HG03064 (cell line): ENCODE measurements at regions not wholly inside any gene's neighbourhood (a gene's known extent, or its start where the extent isn't known, plus 50 kb on each side); places are given as distances from the start of the nearest gene placed in this dataset.
A peak's percentile ranks its signal among the peaks of the same experiment; 100 is the strongest.

Experiments
- ATAC-seq: cut with Tn5 transposase; IDR thresholded peaks from one replicate; pipeline ENCODE4 v1.9.1; 2021; ENCODE audit warnings: low read depth; ENCODE audit not compliant: unreplicated experiment

- ATAC-seq, result no peak
These were observed 178.0 kb downstream of the CEMIP2 start for GRCh38 chr9:71590362-71590761.

GRCh38 chr9:71589612-71590011, 178.7 kb downstream of the CEMIP2 start:
- ATAC-seq, result no peak

DNA sequence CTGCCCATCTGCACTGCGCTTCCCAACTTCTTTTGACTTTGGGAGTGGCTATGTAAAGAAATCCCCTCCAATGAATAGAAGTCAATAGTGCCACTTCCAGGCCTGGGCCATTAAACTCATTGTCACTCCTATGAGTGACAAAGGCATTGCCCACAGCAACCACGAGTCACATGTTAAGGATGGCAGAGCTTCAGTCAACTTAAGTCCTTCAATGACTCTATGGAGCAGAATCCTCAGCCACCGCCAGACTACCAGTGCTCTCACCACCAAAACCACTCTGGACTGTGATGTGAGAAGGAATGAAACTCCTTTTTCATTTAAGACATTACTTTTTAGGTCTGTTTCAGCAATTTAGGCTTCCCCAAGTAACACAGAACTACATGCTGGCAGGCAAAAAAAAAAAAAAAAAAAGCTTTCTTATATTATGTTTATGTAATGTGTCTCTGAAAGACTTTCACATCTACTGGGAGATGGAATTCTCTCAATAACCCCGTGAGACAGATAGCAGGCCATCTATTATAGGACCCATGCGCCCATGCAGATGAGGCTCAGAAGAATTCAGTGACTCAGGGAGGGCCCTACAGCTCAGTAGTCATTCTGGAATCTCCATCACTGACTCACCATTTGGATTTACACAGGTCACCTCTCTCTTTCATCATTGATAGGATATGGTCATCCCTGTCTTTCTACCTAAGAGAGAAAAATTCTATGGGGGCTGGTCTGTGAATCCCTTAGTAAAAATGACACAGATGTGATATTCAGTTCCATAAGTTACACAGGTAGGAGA, 180.5 kb downstream of the CEMIP2 start:
- ATAC-seq, result no peak

DNA sequence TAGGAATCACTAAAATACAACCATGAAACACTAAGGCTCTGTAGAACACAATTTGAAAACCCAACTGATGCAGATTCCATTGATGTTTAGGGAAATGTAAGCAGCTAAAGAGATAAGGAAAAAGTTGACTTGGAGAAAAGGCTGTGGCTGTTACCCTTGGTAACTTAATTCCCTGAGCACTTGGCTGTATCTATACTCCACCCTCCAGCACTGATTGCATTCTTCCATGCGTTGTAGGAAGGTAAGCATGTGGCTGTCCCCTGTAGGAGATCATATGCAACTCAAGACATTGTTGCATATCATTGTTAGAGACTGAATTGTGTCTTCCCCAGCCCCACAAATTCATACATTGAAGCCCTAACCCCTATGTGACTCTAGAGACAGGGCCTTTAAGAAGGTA, 184.5 kb downstream of the CEMIP2 start:
- no peak for ATAC-seq

GRCh38 chr9:71582347-71582746, 186.0 kb downstream of the CEMIP2 start:
- ATAC-seq, result no peak

GRCh38 chr9:71581101-71581500, 187.2 kb downstream of the CEMIP2 start:
- ATAC-seq, result no peak

DNA sequence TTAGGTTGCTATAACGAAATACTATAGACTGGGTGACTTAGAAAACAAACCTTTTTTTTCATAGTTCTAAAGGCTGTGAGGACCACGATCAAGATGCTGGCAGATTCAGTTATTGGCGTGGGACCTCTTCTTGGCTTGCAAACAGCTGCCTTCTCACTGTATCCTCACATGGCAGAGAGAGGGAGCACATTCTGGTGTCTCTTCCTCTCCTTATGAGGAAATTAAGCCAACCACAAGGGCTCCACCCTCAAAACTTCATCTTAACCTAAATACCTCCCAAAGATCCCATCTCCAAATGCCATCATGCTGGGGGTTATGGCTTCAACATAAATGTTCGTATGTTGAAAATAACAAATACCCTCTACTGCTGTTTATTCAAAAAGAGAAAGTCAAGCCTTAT, 197.1 kb downstream of the CEMIP2 start:
- no peak for ATAC-seq

DNA sequence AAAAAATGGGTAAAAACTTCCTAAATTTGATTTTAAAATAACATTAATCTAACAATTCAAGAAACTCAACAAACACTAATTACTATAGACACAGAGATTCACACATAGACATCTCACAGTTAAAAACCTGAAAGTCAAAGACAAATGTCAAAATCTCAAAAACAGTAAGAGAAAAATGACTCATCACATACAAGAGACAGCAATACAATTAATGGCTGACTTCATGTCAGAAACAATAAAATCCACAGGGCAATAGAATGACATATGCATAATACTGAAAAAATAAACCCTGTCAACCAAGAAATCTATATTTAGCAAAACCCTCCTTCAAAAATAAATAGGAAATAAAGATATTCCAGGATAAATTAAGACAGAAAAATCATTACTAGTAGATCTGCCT, 200.4 kb downstream of the CEMIP2 start:
- no peak for ATAC-seq

DNA sequence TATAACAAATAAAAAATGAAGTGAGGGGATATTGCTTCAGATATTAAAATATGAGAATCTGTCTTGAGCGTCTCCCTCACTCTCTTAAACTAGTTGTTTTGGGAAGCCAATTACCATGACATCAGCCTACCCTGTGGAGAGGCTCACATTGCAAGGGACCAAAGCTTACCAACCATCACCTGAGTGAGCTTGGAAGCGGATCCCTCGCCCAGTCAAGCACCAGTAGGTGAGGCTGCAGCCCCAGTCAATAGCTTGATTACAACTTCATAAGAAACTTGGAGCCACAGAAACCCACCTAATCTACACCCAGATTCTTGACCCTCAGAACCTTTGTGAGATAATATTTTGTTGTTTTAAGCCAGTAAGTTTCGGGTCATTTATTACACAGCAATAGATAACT, 206.2 kb downstream of the CEMIP2 start:
- no peak for ATAC-seq

DNA sequence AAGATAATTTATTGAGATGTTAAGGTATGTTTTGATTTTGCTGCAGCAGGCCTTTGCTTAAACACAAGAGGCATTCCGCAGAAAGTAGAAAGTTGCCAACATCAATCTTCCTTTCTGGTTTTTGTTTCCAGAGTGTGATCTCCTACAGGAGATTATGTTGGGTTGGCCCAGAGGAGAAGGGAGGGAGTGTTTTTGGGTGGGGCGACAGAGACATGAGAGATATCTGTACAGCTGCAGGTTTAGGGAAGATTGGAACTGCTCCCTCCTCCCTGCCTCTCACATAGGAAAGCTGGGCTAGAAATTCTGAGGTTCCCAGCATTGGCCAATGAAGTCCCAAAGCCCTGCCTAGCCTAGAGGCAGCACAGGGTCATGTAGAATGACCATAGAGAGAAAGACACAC, 211.0 kb downstream of the CEMIP2 start:
- ATAC-seq, result no peak

DNA sequence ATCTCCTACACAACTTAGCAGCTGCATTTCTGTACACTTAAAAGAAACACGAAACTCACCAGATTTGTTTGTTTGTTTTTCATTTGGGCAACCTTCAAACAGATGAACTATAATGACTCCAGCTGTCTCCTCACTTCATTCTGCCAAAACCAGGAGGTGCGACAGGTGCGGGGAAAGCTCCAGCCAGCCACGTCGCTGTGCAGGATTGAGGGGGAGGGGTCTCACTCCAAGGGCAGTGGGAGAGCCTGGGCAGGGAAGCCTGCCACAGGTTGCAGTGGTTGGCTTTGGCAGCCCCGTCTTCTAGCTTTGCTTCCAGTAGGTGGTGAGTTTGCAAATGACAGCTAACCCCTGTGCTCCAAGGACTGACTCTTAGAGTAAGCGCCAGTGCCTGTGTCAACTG, 215.8 kb downstream of the CEMIP2 start:
- ATAC-seq, result no peak

DNA sequence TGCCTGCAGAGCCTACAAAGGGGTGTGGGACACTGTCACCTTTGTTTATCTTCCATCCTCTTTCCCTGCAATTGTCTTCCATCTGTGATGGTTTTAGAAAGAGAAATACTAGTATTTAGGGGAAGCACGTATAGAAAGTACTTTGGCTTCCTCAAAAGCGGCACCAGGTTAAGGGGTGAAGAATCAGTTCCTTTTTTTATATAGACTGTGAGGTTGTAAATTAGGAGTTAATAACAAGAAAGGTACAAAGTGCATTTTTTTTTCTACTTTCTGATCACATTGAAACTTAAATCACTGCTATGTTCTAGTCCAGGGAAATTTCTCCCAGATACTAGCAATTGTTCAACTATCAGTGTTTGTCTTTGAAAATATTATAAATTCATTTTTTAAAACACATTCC, 219.3 kb downstream of the CEMIP2 start:
- peak; percentile 70 for ATAC-seq

DNA sequence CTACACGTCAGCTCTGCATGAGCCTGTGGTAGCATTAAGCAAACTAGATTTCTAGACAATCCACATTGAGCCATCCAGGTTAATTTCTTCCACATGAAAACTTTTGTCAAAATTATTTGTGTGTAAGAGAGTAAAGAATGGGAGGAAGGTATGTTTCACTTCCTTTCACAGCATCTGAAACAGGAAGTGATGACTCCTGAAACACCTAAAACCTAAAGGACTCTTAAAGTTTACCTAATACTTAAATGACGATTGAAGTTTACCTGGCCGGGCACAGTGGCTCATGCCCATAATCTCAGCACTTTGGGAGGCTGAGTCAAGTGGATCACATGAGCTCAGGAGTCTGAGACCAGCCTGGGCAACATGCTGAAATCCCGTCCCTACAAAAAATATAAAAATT, 223.8 kb downstream of the CEMIP2 start:
- no peak for ATAC-seq

- ATAC-seq, result no peak
These were observed 226.9 kb downstream of the CEMIP2 start for GRCh38 chr9:71541436-71541835.

DNA sequence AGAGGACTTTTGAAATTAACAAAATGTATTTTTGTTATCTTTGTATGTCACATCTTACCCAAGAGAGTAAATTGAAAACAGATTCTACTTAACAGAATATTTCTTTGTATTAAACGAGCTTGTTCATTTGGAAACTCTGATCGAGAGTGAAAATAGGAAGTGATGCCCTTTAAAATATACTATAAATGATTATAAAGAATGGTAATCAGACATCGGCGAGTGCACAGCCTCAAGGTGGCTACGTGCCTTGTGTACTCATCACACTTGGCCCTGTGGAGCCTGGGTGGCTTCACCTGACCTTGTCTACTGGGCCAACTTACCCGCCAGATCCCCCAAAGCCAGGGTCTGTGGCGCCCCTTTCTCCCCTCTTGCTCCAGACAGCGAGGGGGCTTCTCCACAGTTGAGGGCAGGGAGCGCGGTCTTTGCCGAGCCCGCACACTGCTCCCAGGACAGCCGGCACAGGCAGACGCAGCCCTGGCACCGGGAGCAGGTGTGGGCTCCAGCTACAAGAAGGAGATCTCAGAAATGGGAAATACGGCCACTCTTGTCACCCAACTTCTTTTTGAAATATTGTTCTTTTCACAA, 243.2 kb downstream of the CEMIP2 start:
- no peak for ATAC-seq

- no peak for ATAC-seq
These were observed 243.8 kb downstream of the CEMIP2 start for GRCh38 chr9:71524516-71524915.

- ATAC-seq, result no peak
These were observed 247.2 kb downstream of the CEMIP2 start for GRCh38 chr9:71521132-71521531.

DNA sequence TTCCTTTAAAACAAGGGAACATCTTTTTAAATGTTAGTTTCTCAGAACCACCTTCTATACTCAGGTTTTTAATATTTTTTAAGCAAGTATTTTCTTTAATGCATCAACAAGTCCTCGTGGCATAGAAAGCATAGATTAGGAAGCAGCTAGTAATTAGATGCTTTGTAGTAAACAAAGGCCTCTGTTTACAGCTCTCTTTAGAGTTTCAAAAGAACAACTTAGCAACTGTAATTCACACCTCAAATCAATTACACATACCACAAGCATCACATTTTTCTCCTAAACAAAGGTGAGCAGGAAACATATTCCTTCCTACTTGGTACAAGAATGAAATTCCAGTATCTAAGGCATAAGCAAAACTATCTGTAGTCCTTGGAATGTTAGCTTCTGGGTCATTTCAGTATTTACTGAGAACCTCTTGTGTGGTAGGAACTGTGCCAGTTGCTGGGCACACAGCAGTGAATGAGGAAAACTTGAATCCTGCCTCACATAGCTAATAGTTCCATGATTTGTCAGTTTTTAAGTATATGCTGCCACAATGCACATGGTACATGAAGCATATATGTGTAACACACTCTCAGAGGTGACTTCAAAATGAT, 249.1 kb downstream of the CEMIP2 start:
- ATAC-seq, result no peak

DNA sequence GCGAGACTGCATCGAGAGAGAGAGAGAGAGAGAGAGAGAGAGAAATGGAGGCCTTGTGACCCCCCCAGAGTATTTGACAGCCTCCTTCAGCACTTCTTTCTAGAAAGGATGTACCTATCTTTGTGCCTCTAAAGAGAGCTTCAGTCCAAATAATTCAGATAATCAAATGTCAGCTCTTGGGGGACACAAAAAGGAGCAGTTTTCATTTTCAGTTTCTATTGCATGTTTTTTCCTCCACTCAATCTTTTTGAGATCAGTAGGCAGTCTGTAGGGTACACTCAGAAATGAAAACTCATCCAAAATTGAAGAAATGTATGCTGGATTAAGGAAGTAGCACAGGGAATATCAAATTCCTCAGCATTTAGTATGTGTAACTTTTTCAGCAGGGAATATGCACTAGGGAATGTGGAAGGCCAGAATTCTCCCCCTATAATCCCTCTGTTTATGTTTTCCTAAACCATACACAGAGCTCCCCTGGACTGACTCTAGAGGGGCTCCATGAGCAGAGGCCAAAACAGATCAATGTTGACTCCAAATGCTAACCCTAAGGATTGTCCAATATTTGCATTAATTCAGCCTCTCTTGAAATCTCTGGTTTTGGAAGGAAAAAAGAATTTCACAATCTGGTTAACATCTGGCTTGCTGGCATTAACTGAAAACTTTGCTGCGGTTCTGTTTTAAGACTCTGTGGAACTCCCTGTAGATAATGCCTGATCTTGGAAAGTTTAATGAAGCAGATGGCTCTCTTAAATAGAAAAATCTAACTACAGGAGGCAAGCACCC, 250.1 kb downstream of the CEMIP2 start:
- ATAC-seq, result no peak

DNA sequence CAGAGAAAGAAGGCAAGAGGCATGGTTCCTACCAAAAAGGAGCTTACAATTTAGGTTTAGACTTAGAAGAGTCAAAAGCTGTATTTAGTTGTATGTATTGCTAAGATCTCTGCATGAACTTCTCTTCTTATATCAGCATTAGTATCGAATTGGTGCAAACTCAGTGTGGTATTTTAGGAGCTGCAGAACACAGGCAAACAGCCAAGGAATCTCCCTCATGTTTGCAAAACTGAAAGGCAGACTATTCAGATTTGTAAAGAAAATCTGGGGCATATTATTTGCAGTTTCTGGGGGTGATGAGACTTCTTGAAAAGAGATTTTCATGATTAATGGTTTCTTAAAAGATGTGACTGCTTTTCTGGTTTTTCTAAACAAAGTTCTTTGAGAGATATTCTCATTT, 252.7 kb downstream of the CEMIP2 start:
- ATAC-seq, result no peak

GRCh38 chr9:71515107-71515506, 253.2 kb downstream of the CEMIP2 start:
- ATAC-seq, result no peak
